OCI-LY1 (cell line): ENCODE measurements at regions not wholly inside any gene's neighbourhood (a gene's known extent, or its start where the extent isn't known, plus 50 kb on each side); places are given as distances from the start of the nearest gene placed in this dataset.

ENCODE experiments used
- CTCF ChIP-seq: fragments of 200-600 bp; sonication (generic), shearing (Covaris generic); IDR thresholded peaks from 2 replicates; pipeline ENCODE4 v1.5.1; 2017; ENCODE audit warnings: mild to moderate bottlenecking, antibody characterized with exemption, low read length, moderate library complexity, mixed read lengths
- EZH2 ChIP-seq: fragments of 200-600 bp; sonication (generic), shearing (Covaris generic); IDR thresholded peaks from 2 replicates; pipeline ENCODE4 v1.8.0; 2017; ENCODE audit warnings: borderline replicate concordance, mixed run types, mild to moderate bottlenecking, antibody characterized with exemption, low read length, moderate library complexity, mixed read lengths

GRCh38 chr17:36851250-36851649 is 86.0 kb upstream of the LHX1 start:
- TF ChIP-seq CTCF (no peak), EZH2 (no peak)
